ENCODE measurements at regions not wholly inside any gene's neighbourhood (a gene's known extent, or its start where the extent isn't known, plus 50 kb on each side); places are given as distances from the start of the nearest gene placed in this dataset.

DNA sequence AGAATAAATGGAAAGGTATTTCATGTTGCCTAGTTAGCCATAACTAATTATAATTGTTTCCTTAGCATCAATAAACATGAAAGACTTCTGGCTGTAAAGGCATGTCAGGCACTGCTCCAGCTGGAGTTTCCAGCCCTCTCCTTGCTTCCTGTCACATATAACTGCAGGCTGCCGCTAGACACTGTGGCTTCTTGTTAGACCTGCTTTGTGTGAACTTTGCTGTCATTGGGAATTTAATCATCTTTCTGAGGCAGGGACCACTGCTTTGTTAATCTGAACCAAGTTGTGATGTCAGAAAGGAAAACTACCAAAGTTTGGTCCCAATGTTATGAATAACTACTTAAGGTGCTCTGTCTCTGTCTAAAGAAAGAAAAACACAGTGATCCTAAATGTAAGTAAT is 90.3 kb upstream of the DUSP10 start:
- no peak for DNase-seq (ENCODE audit: low read depth, low spot score)
- RAD21 ChIA-PET (ENCODE audit: low non-redundant PET in 1 of 2, low total read pairs in 2 of 2, uncharacterized antibody in 2 of 2, unreplicated experiment in 2 of 2), result no interaction called here
- H3K27ac ChIP-seq (ENCODE audit: low read depth, low read length), result no peak overlapping the region
- no TSS peak for BruUV-seq (replicated peaks)
- no peak overlapping the region for H3K9ac ChIP-seq (ENCODE audit: low read length)
- H3K4me3 ChIP-seq (replicated peaks in 1 of 2; ENCODE audit: low read depth in 1 of 2, low read length in 2 of 2), result no peak overlapping the region
- ATAC-seq, result no peak
- no peak overlapping the region for H2AFZ ChIP-seq (ENCODE audit: low read depth, low read length, poor library complexity, severe bottlenecking)
- no peaks in the 10 kb centered on the region for H4K20me1 ChIP-seq (ENCODE audit: insufficient read depth)
- TF ChIP-seq POLR2AphosphoS5 (IDR thresholded peaks at IDR 0.05; ENCODE audit: low read depth, low read length), result no peak
- TF ChIP-seq, protein P1, sequence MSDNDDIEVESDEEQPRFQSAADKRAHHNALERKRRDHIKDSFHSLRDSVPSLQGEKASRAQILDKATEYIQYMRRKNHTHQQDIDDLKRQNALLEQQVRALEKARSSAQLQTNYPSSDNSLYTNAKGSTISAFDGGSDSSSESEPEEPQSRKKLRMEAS (IDR thresholded peaks at IDR 0.05), result no peak
- TF ChIP-seq SP1 (IDR thresholded peaks at IDR 0.05; ENCODE audit: low read depth), result no peak
- no peak for TF ChIP-seq ELF1 (IDR thresholded peaks at IDR 0.05; ENCODE audit: borderline replicate concordance, low read depth)
- TF ChIP-seq, protein P2, sequence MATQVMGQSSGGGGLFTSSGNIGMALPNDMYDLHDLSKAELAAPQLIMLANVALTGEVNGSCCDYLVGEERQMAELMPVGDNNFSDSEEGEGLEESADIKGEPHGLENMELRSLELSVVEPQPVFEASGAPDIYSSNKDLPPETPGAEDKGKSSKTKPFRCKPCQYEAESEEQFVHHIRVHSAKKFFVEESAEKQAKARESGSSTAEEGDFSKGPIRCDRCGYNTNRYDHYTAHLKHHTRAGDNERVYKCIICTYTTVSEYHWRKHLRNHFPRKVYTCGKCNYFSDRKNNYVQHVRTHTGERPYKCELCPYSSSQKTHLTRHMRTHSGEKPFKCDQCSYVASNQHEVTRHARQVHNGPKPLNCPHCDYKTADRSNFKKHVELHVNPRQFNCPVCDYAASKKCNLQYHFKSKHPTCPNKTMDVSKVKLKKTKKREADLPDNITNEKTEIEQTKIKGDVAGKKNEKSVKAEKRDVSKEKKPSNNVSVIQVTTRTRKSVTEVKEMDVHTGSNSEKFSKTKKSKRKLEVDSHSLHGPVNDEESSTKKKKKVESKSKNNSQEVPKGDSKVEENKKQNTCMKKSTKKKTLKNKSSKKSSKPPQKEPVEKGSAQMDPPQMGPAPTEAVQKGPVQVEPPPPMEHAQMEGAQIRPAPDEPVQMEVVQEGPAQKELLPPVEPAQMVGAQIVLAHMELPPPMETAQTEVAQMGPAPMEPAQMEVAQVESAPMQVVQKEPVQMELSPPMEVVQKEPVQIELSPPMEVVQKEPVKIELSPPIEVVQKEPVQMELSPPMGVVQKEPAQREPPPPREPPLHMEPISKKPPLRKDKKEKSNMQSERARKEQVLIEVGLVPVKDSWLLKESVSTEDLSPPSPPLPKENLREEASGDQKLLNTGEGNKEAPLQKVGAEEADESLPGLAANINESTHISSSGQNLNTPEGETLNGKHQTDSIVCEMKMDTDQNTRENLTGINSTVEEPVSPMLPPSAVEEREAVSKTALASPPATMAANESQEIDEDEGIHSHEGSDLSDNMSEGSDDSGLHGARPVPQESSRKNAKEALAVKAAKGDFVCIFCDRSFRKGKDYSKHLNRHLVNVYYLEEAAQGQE (IDR thresholded peaks at IDR 0.05; ENCODE audit: low read depth), result no peak
- no peak for TF ChIP-seq EZH2phosphoT487 (IDR thresholded peaks at IDR 0.05; ENCODE audit: borderline replicate concordance)
- TF ChIP-seq SIN3A (IDR thresholded peaks at IDR 0.05; ENCODE audit: low read depth), result no peak
- TF ChIP-seq ZNF274 (IDR thresholded peaks at IDR 0.05; ENCODE audit: low read depth, low read length), result no peak
- TF ChIP-seq EGR1 (IDR thresholded peaks at IDR 0.05; ENCODE audit: low read depth), result no peak
- no peak for TF ChIP-seq EZH2 (IDR thresholded peaks at IDR 0.05)
- TF ChIP-seq JUND (IDR thresholded peaks at IDR 0.05), result no peak
- TF ChIP-seq SRF (IDR thresholded peaks at IDR 0.05; ENCODE audit: low read depth), result no peak
- TF ChIP-seq CEBPB (IDR thresholded peaks at IDR 0.05; ENCODE audit: low read depth), result no peak
- no peak for TF ChIP-seq CBX3 (IDR thresholded peaks at IDR 0.05; ENCODE audit: low read depth)
- H3K4me2 ChIP-seq (ENCODE audit: low read length), result no peak overlapping the region
- no peaks in the 10 kb centered on the region for H3K79me2 ChIP-seq (ENCODE audit: insufficient read depth, low read length)
- H3K27me3 ChIP-seq (ENCODE audit: insufficient read depth, low read length), result no peaks in the 10 kb centered on the region
- no peaks in the 10 kb centered on the region for H3K9me3 ChIP-seq (ENCODE audit: control insufficient read depth in 1 of 2, insufficient read depth in 1 of 2, low read depth in 1 of 2, low read length in 2 of 2)
- CTCF ChIA-PET, result no interaction called here
- no peaks in the 10 kb centered on the region for H3K36me3 ChIP-seq (ENCODE audit: control insufficient read depth in 1 of 2, insufficient read depth in 2 of 2, low read length in 2 of 2)
- 0 out of 2 replicates have a peak, but pooled peaks cover 3% of the 10 kb centered on the region for H3K9me2 ChIP-seq (ENCODE audit: insufficient read depth)
- intact Hi-C loops (cut with micrococcal nuclease), result no loop called here
- peaks cover 0 to 8% of the 10 kb centered on the region in 2 experiments; a peak in 2 of 4 replicates for H3K4me1 ChIP-seq (ENCODE audit: control insufficient read depth in 1 of 2, insufficient read depth in 2 of 2, low read length in 2 of 2)
- POLR2A ChIA-PET, result no interaction called here

All from HCT116 (cell line).